CD4-positive, alpha-beta T cell treated with Interleukin-17A for 4 hours (primary cell): ENCODE measurements at regions not wholly inside any gene's neighbourhood (a gene's known extent, or its start where the extent isn't known, plus 50 kb on each side); places are given as distances from the start of the nearest gene placed in this dataset.
"Not testable (repeated sequence)": the region's sequence is repeated elsewhere in the genome, so short reads cannot be mapped to it uniquely, and the experiment has no call there.

Experiments
- DNase-seq: peaks from one replicate; pipeline ENCODE4 v3.0.0-alpha.2; 2020; ENCODE audit warnings: mixed read lengths

- no peak for DNase-seq
These were observed 161.7 kb downstream of the SMARCA1 start for GRCh38 chrX:129361576-129361975.

- DNase-seq: peak; percentile 34
These were observed 163.1 kb downstream of the SMARCA1 start for GRCh38 chrX:129360175-129360574.

GRCh38 chrX:129359269-129359668 lies 164.0 kb downstream of the SMARCA1 start:
- DNase-seq: no peak

GRCh38 chrX:129357428-129357827 lies 165.9 kb downstream of the SMARCA1 start:
- DNase-seq: not testable (repeated sequence)

GRCh38 chrX:129347291-129347690 lies 176.0 kb downstream of the SMARCA1 start:
- DNase-seq: no peak

GRCh38 chrX:129346574-129346973 lies 176.7 kb downstream of the SMARCA1 start:
- no peak for DNase-seq

GRCh38 chrX:129337264-129337663 lies 186.0 kb downstream of the SMARCA1 start:
- not testable (repeated sequence) for DNase-seq

GRCh38 chrX:129323115-129323514 lies 200.2 kb downstream of the SMARCA1 start:
- DNase-seq: no peak

GRCh38 chrX:129318375-129318774 lies 204.9 kb downstream of the SMARCA1 start:
- no peak for DNase-seq

- DNase-seq: no peak
These were observed 206.8 kb downstream of the SMARCA1 start for GRCh38 chrX:129316461-129316860.

GRCh38 chrX:129310000-129310399 lies 213.3 kb downstream of the SMARCA1 start:
- DNase-seq: no peak

- no peak for DNase-seq
These were observed 260.4 kb downstream of the SMARCA1 start for GRCh38 chrX:129262912-129263311.

- DNase-seq: not testable (repeated sequence)
These were observed 267.8 kb downstream of the SMARCA1 start for GRCh38 chrX:129255516-129255915.

GRCh38 chrX:129249563-129249962 lies 273.7 kb downstream of the SMARCA1 start:
- DNase-seq: no peak

- no peak for DNase-seq
These were observed 275.6 kb downstream of the SMARCA1 start for GRCh38 chrX:129247642-129248041.

- no peak for DNase-seq
These were observed 283.9 kb downstream of the SMARCA1 start for GRCh38 chrX:129239371-129239770.

- DNase-seq: no peak
These were observed 285.3 kb downstream of the SMARCA1 start for GRCh38 chrX:129238011-129238410.

- DNase-seq: no peak
These were observed 287.4 kb downstream of the SMARCA1 start for GRCh38 chrX:129235903-129236302.

- DNase-seq: no peak
These were observed 289.5 kb downstream of the SMARCA1 start for GRCh38 chrX:129233786-129234185.

- no peak for DNase-seq
These were observed 292.3 kb downstream of the SMARCA1 start for GRCh38 chrX:129230850-129231512.

GRCh38 chrX:129230168-129230567 lies 293.1 kb downstream of the SMARCA1 start:
- DNase-seq: no peak

- no peak for DNase-seq
These were observed 295.9 kb downstream of the SMARCA1 start for GRCh38 chrX:129227366-129227765.

- no peak for DNase-seq
These were observed 329.9 kb downstream of the SMARCA1 start for GRCh38 chrX:129193357-129193756.

GRCh38 chrX:129188231-129188630 lies 335.1 kb downstream of the SMARCA1 start:
- no peak for DNase-seq

- no peak for DNase-seq
These were observed 346.6 kb downstream of the SMARCA1 start for GRCh38 chrX:129176710-129177109.
